ENCODE measurements at regions not wholly inside any gene's neighbourhood (a gene's known extent, or its start where the extent isn't known, plus 50 kb on each side); places are given as distances from the start of the nearest gene placed in this dataset.

- TF ChIP-seq POLR2AphosphoS5 (IDR thresholded peaks at IDR 0.05) (no peak), CTCF (IDR thresholded peaks at IDR 0.05) (no peak)
Observed at GRCh38 chr9:87180361-87180760, 233.1 kb upstream of the GAS1 start.

Data from esophagus muscularis mucosa (tissue), 3 donors.